GM19351 (cell line): ENCODE measurements at regions not wholly inside any gene's neighbourhood (a gene's known extent, or its start where the extent isn't known, plus 50 kb on each side); places are given as distances from the start of the nearest gene placed in this dataset.
"Not testable (repeated sequence)": the region's sequence is repeated elsewhere in the genome, so short reads cannot be mapped to it uniquely, and the experiment has no call there.

Source experiments
- ATAC-seq: cut with Tn5 transposase; IDR thresholded peaks from one replicate; pipeline ENCODE4 v1.9.1; 2021; ENCODE audit warnings: mild to moderate bottlenecking, moderate library complexity; ENCODE audit not compliant: unreplicated experiment

DNA sequence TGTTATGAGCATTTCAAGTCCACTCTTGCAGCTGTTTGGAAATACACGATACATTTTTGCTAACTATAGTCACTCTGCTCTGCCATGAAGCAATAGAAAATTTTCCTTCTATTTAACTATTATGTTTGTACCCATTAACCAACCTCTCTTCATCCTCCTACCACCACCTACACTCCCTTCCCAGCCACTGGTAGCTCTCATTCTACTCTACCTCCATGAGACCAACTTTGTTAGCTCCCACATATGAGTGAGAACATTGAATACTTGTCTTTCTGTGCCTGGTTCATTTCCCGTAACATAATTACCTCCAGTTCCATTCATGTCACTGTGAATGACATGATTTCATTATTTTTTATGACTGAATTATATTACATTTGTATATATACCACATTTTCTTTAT, 505.9 kb upstream of the CCNG1 start:
- no peak for ATAC-seq

DNA sequence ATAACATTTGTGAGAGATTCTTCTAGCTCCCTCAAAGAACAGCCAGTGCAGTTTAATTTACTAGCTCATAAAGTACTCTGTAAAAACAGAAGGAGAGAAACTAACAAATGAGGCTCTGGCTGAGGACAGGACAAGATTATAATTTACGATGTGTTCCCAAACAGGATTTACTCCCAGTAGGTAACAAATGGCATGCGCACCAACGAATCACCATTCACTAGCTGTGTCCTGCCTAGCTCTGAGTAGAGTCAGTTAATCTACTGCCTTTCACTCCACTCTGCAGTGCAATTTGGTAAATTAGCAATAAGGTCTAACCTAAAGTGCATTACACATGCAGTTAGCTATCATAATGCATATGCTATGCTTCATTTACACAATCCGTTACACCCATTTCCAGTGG, 497.4 kb upstream of the CCNG1 start:
- no peak for ATAC-seq

DNA sequence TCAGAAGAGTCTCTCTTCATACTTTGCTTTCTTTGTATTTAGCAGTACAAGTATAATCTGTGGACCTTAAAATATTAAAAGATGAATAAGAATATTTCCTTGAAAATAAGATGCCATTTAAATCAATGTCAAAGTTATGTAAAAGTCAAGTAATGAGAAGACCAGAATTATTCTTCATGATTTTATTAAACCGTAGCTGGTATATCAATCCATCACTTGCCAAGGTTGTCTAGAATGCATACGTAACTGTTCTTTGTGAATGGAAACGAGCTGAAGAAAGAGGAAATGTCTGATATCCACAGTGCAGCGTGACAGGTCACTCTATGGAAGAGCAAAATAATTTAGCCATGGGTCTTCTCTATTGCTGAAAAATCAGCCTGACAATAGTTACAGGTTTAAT, 488.7 kb upstream of the CCNG1 start:
- ATAC-seq, result no peak

DNA sequence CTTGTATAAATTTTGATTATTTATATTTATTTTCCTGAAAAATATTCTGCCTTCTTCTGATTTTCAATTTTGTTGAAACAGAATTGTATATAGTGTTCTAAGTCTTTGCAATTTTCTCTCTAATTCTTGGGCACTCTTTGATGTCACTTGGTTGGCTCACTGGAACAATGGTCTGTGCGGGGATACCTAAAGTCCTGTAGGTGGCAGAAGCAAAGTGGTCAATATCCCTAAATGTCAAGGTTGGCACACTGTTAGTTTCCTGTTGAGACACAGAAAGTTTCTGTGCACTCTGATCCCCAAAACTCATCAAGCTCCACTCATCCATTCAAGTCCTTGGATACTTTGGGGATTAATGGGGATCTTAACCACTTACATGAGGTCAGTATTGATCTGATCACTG, 480.8 kb upstream of the CCNG1 start:
- ATAC-seq, result no peak

DNA sequence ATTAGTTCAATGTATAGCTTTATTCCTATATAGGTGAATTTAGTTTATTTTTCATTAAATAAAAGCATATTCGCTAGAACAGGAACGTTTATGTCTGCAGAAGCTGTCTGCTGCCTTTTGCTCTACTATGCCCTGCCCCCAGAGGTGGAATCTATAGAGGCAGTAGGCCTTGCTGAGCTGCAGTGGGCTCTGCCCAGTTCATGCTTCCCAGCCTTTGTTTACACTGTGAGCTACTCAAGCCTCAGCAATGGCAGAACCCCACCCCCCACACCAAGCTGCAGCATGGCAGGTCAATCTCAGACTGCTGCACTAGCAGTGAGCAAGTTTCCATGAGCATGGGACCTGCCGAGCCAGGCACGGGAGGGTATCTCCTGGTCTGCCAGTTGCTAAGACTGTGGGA, 473.3 kb upstream of the CCNG1 start:
- not testable (repeated sequence) for ATAC-seq

DNA sequence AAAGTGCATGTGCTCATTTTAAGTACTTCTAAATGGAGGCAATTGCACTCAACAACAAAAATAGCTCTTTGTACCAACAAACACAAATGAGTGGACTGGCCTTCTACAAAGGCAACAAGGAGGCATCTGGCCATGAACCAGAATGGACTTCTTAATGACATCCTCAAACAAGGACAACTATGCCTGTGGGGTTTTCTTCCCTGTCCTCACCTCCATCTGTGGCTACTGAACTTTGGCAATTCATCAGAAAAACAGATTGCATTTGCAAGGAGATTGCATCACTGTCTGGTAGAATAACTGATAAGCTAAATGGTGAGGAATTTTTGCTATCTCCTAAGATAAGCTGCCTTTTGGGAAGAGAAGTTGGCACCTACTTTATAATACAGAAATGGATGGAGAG, 447.3 kb upstream of the CCNG1 start:
- no peak for ATAC-seq

DNA sequence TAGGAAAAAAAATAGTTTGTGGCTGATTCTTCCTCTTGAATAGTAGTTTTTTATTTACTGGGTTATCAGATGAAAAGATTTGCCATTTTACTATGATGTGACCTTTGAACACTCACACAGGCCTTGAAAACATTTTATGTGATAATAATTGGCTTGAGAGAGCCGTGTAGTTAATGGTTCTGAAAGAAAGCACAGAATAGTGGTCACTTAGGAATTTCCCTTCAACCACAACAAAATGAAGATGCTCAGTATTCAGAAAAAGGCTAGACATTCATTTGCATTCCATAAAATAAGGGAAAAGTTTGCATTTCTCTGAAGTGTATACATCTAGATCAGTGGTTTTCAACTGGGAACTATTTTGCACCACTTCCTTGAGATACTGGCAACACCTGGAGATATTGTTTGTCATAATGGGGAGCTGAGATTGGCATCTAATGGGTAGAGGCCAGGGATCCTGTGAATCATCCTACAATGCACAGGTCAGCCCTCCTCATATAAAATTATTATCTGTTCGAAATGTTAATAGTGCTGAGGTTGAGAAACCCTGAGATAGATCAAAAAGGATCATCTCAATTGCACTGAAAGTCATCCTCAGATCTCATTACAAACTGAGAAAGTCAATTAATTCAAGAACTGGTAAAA, 446.4 kb upstream of the CCNG1 start:
- peak; percentile 75 for ATAC-seq

DNA sequence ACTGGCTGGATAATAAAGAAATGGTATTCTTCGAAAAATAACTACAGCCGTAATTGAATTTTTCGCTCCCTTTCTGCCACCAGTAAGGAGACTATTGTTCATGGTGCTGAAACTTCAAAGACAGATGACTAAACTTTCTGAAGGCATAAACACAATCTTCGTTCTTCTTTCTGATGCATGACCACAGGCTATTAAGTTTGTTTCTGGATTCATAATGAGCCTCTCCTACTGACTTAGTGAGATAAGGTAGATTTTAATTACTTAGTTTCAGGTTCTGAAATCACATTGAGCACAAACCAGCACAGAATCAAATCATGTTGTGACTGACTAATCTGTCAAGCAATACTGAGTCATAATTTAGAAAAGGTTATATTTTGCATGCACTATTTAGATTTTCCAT, 441.8 kb upstream of the CCNG1 start:
- no peak for ATAC-seq

DNA sequence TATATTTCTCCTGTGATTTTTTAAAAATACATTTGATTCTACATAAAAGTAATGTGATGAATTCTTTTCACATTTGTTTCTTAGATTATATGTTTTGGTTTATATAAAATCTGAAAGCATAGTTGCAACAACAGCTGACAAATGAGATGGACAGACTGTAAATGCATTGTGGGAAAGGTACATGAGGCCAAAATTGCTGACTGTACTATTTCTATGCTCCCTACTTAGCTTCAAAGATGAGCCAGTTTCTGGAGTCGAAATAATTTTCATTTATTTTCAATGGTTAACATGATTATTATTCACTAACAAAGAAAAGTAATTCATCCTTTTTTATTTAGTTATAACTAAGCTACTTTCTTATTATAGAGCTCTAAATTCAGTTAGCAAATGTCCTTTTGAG, 441.3 kb upstream of the CCNG1 start:
- ATAC-seq, result no peak

DNA sequence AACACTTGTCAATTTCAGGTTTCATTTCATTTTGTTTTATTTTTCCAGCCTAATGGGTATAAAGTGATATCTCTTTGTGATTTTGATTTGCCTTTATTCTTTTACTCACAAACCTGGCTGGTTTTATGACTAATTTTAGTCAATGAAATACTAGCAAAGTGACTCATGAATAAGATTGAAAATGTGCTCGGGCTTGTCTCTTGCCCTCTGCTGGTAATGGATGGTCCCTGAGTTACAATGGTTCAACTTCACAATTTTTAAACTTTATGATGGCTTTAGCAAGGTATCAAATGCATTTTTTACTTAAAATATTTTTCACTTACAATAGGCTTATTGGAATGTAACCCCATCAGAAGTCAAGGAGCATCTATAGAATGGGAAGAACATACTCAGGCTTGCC, 431.4 kb upstream of the CCNG1 start:
- no peak for ATAC-seq

DNA sequence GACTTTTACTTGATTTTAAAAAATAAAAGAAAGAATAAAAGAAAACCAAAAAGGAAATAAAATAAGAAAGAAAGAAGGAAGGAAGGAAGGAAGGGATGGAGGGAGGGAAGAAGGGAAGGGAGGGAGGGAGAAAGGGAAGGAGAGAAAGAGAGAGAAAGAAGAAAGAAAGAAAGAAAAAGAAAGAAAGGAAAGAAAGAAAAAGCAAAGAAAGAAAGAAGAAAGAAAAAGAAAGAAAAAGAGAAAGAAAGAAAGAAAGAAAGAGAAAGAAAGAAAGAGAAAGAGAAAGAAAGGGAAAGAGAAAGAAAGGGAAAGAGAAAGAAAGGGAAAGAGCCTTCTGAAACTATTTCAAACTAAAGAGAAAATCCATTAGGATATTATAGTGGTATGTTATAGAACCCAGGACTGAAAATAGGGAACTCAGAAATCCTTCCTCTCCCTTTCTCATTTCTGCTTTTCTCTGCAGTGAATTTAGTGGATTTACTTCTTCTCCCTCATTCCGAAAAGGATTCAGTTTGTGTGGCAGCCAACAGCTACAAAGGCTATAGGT, 414.7 kb upstream of the CCNG1 start:
- ATAC-seq, result no peak

DNA sequence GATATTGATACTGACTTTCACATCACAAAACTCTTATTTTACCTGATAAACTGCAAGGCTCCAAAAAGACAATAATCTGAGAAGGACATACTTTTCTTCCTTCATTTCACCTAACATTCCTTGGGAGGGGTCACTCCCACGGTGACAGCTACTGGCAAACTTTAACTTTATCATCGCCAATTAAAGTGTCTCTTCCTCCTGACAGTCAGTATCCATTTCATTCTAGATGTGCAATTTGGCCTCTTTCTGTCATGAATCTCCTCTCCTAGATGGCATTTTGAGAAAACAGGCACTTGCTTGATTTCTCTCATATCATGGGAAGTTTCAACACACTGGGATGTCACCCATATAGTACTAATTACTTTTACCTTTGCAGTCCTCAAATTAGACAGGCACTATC, 413.5 kb upstream of the CCNG1 start:
- ATAC-seq, result no peak

DNA sequence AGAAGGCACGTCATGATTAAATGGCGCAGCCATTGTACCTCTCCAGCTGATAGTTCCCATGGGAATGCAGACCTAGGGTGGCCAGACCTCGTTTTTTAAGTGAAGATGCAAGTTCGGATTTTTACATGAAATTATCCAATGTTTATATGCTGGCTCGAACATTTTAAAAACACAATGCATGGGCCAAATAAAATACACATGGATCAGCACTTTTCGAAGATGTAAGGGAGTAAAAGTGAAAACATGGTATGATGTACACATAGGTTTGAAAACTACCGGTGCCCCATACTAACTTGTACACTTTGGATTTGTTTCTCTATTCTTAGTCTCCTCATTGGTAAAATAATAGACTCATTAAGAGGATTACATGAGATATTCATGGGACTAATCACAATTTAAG, 412.5 kb upstream of the CCNG1 start:
- no peak for ATAC-seq

DNA sequence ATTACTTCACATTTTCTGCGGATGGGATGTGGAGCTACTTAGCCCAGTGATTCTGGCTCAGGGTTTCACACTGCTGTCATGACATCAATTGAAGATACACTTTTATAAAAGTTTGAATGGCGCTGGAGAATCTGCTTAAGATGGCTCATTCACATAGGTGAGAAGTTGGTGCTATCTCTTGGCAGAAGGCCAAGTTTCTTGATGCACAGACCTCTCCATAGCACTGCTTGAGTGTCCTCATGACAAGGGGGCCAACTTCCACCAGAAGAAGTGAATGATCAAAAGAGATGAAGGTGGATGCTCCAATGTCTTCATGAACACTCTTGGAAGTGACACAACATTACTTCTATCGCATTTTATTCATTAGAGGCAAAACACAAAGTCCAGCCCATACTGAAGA, 403.7 kb upstream of the CCNG1 start:
- ATAC-seq, result no peak

DNA sequence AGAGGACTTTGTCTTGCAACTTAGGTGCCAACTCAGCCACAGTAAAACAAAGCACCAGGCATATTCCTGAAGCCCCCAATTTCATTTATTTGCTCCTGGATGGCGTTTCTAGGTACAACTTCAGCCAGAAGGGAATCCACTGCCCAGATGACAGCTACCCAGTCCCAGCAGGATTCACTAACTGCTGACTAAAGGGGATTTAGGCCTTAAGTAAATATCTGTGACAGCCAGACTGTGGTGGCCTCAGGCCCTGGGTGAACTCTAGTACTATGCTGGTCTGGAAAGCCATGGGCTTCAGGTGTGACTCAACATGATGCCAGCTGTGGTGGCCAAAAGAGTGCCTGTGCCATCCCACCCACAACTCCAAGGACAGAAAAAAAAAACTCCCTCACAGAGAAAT, 396.1 kb upstream of the CCNG1 start:
- ATAC-seq, result no peak

DNA sequence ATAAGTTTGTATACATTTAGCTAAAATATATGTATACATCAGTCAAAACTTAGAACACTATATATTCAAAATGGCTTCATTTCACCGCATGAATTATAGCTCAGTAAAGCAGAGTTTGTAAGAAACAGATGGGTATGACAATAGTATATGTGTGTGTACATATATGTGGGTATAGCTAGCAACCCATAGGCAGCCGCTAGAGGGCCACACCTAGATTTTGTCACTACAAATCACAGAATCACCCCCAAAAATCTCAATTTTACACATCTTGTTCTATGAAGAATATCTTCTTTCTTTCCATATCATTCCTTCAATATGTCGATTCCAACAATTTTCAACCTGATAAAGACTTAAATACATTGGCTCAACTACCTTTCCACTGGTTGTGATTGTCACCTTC, 357.8 kb upstream of the CCNG1 start:
- ATAC-seq, result peak; percentile 96

DNA sequence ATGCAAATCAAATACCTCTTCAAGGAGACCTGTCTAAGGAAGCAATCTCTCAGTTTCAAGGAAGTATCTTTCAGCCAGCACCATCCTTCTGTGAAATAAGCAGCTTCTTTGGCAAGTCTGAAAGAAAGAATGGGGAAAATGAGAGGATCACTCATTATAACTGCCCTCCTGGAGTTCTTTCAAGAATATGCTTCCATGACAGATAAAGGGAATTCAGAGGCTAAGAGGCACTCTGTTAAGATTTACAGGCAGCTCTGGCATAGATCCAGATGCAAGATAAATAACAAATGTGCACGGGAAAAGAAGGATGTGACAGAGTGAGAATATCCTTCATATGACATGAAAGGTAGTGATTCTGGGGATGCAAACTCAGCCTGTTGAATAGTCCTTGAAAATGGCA, 348.2 kb upstream of the CCNG1 start:
- no peak for ATAC-seq

DNA sequence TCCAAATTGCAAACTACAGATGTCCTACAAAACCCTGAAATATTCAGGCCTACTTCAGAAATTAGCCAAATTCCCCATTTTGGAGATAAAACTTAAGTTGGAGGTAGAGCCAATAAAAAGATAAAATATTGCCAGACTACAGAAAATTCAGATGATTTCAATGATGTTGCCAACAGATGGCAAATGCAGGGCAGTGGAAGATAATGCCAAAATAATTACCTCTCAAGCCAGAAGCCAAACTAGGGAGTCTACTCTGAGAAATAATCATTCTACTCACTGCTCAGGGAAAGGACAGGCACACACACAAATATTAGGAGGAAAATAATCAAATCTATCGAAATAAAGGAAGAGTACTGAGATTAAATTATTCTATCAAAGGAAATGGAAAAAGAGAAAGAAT, 347.5 kb upstream of the CCNG1 start:
- no peak for ATAC-seq

DNA sequence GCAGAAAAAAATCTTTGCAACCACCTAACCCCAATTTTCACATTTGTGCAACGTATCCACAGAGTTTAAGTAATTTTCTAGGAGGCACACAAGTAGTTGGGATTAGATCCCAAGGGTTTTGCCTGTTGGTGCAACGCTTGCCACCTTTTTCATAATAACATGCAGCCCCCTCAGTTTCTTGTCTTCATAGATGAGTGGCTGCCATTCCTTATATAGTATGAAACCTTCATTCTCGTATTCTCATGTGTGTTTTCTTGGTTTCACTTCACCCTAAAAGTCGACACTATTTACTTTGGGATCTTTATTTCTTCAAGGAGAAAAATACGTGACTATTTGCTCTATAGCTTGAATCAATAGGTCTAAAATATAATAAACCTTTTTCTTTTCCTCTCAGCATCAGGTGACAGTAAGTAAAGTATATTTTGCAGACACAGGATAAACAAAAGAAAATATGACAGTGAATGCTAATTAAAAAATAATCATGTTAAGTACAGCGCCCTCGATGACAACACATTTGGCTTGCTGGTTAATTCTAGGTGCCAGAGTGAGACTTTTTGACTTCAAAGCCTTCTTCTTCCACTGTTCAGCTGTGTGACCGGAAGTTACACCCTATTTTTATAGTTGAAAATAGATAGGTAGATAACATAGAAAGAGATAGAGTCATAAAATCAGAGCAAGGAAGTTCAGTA, 342.8 kb upstream of the CCNG1 start:
- ATAC-seq, result peak; percentile 89

DNA sequence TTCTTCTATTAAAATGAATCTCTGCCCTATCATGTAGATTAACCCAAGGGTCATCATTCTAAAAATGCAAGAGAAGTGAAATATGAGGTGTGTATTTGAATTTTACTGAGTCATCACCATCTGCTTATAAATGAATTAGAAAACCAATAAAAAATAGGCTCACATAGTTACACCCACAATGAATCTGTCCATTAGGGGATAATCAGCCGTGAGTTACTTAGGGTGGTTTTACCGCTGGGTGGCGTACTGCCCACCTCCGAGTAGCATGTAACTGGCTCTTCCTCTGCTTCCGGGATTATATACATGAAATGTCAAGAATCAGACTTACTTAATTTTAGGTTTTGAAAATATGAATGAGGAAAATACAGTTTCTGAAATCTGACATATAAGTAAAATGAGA, 332.9 kb upstream of the CCNG1 start:
- ATAC-seq, result no peak

DNA sequence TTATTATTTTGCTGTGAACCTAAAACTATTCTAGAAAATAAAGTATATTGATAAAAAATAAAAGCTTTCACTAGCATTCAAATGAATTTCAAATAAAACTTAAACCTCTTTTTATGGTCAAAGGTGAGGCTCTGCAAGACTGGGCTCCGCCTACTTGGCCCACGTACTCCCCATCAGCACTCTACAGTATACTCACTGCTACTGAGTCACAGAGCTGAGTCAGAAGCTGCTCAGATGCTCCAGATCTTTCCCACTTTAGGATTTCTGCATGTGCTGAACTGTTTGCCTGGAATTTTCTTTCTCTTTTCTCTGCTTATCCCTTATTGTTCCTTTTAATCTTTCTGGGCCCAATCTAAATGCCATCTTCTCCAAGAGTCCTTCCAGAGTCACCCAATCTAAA, 331.9 kb upstream of the CCNG1 start:
- ATAC-seq, result no peak

DNA sequence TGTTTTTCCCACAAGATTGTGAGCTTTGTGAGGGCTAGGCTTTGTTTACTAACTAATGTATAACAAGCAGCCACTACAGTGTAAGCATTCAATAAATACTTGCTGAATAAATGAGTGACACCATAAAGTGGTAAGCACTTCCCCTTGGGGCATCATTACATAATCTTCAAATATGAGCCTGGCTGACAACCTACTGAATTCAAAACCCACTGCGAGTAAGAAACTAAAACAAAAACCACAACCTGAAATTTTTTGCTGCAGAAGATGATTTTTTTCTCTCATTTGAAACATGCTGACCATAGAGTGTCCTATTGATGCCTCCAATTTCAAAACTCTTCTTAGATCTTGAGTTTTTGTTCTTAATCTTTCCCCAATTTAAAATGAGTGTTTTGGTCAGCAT, 331.3 kb upstream of the CCNG1 start:
- ATAC-seq, result peak; percentile 77

DNA sequence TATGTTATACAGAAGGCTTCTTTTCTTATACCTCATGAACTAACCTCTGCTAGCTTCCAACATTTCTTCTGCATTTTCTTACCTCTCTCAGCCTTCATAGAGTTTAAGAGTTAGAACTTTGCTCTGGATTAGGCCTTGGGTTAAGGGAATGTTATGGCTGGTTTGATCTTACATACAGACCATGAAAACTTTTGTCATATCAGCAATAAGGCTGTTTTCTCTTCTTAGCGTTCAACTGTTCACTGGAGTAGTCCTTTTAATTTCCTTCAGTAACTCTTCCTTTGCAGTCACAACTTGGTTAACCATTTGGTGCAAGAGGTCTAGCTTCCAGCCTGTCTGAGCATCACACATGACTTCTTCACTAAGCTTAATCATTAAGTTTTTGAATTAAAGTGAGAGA, 329.0 kb upstream of the CCNG1 start:
- no peak for ATAC-seq
